ENCODE measurements at regions not wholly inside any gene's neighbourhood (a gene's known extent, or its start where the extent isn't known, plus 50 kb on each side); places are given as distances from the start of the nearest gene placed in this dataset.
"Not testable (repeated sequence)": the region's sequence is repeated elsewhere in the genome, so short reads cannot be mapped to it uniquely, and the experiment has no call there.

DNA sequence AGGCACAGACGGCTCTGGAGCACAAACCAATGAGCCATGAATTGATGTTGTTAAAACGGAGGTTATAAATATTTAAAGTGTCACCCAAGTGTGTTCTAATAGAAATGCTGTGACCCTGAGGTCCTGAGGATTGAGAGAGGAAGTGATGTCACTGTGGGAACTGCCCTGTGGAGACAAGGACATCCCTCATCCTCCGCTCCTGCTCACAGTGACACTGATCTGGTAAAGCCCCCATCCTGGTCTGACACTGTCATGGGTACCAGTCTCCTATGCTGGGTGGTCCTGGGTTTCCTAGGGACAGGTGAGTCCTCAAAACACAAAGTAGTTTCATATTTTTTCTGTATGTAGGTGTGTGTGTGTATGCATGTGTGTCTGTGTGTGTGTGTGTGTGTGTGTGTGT, 237.9 kb upstream of the PRSS1 start:
- TF ChIP-seq, protein P1, sequence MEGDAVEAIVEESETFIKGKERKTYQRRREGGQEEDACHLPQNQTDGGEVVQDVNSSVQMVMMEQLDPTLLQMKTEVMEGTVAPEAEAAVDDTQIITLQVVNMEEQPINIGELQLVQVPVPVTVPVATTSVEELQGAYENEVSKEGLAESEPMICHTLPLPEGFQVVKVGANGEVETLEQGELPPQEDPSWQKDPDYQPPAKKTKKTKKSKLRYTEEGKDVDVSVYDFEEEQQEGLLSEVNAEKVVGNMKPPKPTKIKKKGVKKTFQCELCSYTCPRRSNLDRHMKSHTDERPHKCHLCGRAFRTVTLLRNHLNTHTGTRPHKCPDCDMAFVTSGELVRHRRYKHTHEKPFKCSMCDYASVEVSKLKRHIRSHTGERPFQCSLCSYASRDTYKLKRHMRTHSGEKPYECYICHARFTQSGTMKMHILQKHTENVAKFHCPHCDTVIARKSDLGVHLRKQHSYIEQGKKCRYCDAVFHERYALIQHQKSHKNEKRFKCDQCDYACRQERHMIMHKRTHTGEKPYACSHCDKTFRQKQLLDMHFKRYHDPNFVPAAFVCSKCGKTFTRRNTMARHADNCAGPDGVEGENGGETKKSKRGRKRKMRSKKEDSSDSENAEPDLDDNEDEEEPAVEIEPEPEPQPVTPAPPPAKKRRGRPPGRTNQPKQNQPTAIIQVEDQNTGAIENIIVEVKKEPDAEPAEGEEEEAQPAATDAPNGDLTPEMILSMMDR (IDR thresholded peaks at IDR 0.05) = no peak
- no peak overlapping the region for H3K27ac Mint-ChIP-seq
- no peak for DNase-seq

DNA sequence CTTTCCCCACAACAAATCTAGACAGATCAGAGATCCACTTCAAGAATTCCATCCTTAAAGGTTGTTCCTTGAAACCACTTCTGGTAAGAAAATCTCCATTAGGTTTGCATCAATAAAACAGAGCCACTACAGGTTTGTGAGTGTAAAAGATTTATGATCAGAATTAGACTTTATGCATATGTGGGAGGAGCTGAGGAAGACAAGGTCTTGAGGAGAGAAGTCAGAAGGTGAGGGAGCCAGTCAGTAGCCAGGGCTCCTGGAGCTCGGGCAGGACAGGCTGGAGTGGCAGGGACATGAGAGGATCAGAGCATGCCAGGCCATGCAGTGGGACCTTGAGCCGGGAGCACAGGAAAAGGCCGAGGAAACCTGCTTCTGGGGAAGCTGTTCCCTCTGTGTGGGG, 240.0 kb upstream of the PRSS1 start:
- Mint-ChIP-seq H3K27me3 (ENCODE audit: insufficient read depth) (peaks cover 45% of the 10 kb centered on the region), H3K4me1 (ENCODE audit: low read depth) (peaks cover 15% of the 10 kb centered on the region)
- DNase-seq; H3K27ac Mint-ChIP-seq; H3K36me3 Mint-ChIP-seq (ENCODE audit: low read depth); H3K9me3 Mint-ChIP-seq; H3K4me3 Mint-ChIP-seq: not testable (repeated sequence)

More for the DNA sequence above, 237.9 kb upstream of the PRSS1 start:
- Mint-ChIP-seq H3K36me3 (ENCODE audit: low read depth) (no peaks in the 10 kb centered on the region), H3K4me1 (ENCODE audit: low read depth) (peaks cover 26% of the 10 kb centered on the region), H3K9me3 (no peaks in the 10 kb centered on the region), H3K4me3 (no peak overlapping the region), H3K27me3 (ENCODE audit: insufficient read depth) (peaks cover 30% of the 10 kb centered on the region)

DNA sequence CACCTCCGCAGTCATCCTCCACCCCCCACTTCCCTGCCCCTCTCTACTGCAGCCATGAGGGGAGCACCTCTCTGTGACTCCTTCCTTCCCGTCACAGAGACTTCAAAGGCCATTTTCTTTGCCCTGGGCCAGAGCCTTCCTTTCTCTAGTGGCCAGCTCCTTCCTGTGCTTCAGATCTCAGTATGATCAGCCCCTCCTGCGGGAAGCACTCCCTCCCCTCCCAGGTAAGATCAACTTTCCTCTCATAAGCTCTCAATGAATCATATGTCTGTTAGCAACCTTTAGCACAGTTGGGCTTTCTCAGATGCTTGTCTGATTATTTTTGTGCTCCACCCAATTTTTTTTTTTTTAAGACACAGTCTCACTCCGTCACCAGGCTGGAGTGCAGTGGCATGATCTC, 241.0 kb upstream of the PRSS1 start:
- TF ChIP-seq, protein P1 (IDR thresholded peaks at IDR 0.05) = no peak
- Mint-ChIP-seq H3K36me3 (ENCODE audit: low read depth) (no peaks in the 10 kb centered on the region), H3K27me3 (ENCODE audit: insufficient read depth) (peaks cover 45% of the 10 kb centered on the region), H3K9me3 (no peaks in the 10 kb centered on the region), H3K27ac (no peak overlapping the region), H3K4me1 (ENCODE audit: low read depth) (peaks cover 5% of the 10 kb centered on the region), H3K4me3 (no peak overlapping the region)
- no peak for DNase-seq

DNA sequence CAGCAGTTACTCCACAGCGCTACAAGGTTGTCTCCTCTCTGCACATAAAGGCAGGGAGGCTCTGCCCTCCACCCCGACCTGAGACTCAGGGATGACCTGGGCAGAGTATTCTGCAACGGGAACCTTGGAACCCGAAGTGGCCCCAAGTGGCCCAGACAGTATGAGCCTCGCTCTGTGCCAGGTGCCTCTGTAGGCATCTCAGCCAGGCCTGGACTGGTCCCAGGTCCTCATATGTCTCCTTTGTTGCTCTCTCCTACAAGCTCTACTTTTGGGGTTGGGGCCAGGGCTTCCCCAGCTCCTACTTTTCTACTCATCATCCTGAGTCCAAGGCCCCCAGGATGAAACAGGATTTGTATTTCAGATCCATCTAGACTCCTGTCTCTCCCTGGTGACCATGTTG, 241.5 kb upstream of the PRSS1 start:
- DNase-seq = no peak
- H3K4me3 Mint-ChIP-seq = no peak overlapping the region
- no peaks in the 10 kb centered on the region for H3K9me3 Mint-ChIP-seq
- H3K27me3 Mint-ChIP-seq (ENCODE audit: insufficient read depth) = peaks cover 45% of the 10 kb centered on the region
- no peaks in the 10 kb centered on the region for H3K36me3 Mint-ChIP-seq (ENCODE audit: low read depth)
- TF ChIP-seq, protein P1 (IDR thresholded peaks at IDR 0.05) = no peak
- H3K27ac Mint-ChIP-seq = no peak overlapping the region
- 0 out of 2 replicates have a peak, but pooled peaks cover under 1% of the 10 kb centered on the region for H3K4me1 Mint-ChIP-seq (ENCODE audit: low read depth)

DNA sequence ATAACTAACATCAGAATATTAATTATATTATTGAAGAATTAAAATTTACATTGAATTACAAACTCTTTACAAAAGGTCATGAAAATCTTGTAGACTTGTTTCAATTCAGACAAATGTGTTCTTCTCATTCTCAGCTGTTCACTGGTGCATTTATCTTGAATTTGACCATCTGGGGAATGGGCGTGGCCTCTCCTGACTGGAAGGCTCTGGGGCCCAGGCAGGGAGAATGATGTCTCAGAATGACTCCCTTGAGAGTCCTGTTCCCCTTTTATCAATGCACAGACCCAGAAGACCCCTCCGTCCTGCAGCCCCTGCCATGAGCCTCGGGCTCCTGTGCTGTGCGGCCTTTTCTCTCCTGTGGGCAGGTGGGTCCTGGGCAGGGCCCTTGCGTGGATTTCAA, 242.2 kb upstream of the PRSS1 start:
- H3K9me3 Mint-ChIP-seq; H3K36me3 Mint-ChIP-seq (ENCODE audit: low read depth); DNase-seq; H3K4me1 Mint-ChIP-seq (ENCODE audit: low read depth); H3K4me3 Mint-ChIP-seq; H3K27ac Mint-ChIP-seq: not testable (repeated sequence)
- peaks cover 51% of the 10 kb centered on the region for H3K27me3 Mint-ChIP-seq (ENCODE audit: insufficient read depth)

DNA sequence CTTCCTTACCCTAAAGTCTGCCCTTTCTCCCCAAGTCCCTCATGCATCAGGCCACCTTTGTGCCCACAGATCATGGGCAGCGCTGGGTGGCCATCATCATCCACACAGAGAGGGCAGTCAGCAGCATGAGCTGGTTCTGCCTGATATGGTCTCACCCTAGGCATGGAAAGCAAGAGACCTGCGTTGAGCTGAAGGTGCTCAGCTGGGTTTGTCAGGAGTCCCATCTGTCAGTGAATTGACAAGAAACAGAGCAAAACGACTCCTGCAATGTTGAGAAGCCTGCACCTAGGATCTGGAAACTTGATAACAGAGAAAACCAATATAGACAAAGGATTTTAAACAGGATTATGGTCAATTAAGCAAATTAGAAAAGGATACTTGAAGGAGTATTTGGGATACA, 242.7 kb upstream of the PRSS1 start:
- Mint-ChIP-seq H3K4me3 (no peak overlapping the region), H3K9me3 (no peaks in the 10 kb centered on the region), H3K4me1 (ENCODE audit: low read depth) (no peaks in the 10 kb centered on the region), H3K36me3 (ENCODE audit: low read depth) (no peaks in the 10 kb centered on the region), H3K27me3 (ENCODE audit: insufficient read depth) (peaks cover 55% of the 10 kb centered on the region), H3K27ac (no peak overlapping the region)
- no peak for DNase-seq
- TF ChIP-seq, protein P1 (IDR thresholded peaks at IDR 0.05) = no peak

DNA sequence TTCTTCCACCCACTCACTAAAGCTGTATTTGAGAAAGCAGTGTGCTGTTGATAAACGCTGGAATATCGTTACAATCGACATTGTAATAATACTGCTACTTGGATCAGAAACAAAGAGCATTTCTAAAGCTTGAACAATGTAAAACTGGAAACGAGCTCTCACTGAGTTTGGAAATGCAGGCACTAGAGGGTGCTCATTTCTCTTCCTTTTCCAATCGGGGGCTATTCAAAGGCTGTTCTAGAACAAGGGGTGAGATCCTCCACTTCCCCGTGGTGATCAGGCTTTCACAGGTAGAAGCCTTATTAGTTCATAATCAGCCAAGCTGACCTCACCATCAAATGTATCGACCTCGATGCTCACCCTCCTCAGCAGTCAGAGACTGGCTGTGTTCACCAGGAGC, 245.3 kb upstream of the PRSS1 start:
- not testable (repeated sequence) for DNase-seq; H3K4me1 Mint-ChIP-seq (ENCODE audit: low read depth); H3K36me3 Mint-ChIP-seq (ENCODE audit: low read depth); H3K27ac Mint-ChIP-seq; H3K4me3 Mint-ChIP-seq; H3K9me3 Mint-ChIP-seq
- TF ChIP-seq, protein P1 (IDR thresholded peaks at IDR 0.05) = peak; percentile 23; the same call in 1 of the 2 replicates
- H3K27me3 Mint-ChIP-seq (ENCODE audit: insufficient read depth) = peaks cover 46% of the 10 kb centered on the region
